Hematopoietic multipotent progenitor cell treated with erythropoietin and hydrocortisone succinate and interleukin-3 and kit ligand, for 6 days (in vitro differentiated cells): ENCODE measurements at regions not wholly inside any gene's neighbourhood (a gene's known extent, or its start where the extent isn't known, plus 50 kb on each side); places are given as distances from the start of the nearest gene placed in this dataset.
"Not testable (repeated sequence)": the region's sequence is repeated elsewhere in the genome, so short reads cannot be mapped to it uniquely, and the experiment has no call there.

Experiments
- DNase-seq: peaks from one replicate; pipeline ENCODE4 v3.0.0-alpha.2; 2015

DNA sequence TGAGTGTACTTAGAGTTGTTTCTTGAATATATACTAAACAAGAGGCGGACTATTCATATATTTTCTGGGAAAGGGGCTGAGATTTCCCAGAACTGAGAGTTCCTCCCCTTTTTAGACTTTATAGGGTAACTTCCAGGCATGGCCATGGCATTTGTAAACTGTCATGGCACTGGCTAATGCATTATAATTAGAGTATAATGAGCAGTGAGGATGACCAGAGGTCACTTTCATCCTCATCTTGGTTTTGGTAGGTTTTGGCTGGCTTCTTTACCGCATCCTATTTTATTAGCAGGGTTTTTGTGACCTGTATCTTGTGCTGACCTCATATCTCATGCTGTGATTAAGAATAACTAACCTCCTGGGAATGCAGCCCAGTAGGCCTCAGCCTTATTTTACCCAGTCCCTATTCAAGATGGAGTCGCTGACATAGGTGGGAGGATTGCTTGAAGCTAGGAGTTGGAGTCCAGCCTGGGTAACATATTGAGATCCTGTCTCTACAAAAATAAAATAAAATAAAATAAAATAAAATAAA lies 91.4 kb downstream of the MOBP start:
- DNase-seq = no peak

DNA sequence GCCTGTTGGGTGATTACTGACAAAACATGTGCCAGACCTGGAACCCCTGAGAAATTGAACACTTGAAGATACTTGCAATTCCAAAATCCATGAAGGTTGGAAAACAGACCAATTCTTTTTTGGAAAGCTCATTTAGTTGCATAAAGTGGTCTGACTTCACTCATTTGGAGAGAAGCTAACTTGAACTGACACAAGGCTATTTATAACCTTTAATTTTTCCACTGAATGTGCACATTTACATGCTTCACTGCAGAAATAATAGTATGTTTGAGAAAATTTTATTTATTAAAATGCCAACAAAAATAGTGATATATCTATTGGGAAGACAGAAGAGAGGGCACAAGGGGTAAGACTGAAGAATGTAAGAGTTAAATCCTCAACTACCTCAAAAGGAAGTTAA lies 92.1 kb downstream of the MOBP start:
- no peak for DNase-seq

DNA sequence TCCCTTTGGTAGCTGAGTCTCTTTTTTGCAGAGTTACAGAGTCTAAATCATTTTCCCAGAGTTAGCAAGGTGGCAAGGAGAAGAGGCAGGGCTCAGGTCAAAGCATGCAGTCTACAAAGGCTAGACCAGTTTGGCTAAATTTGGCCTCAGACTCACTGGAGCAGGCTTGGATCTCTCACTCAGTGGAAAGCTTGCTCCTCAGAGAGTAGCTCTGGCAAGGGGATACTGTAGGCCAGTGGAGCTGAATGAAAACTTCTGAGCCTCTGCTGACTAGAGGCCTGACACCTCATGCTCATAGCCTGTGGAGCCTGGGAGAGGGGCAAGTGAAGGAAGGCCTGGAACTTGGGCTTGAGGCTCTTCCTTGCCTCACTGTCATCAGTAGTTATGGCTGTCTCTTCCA lies 101.0 kb downstream of the MOBP start:
- no peak for DNase-seq

DNA sequence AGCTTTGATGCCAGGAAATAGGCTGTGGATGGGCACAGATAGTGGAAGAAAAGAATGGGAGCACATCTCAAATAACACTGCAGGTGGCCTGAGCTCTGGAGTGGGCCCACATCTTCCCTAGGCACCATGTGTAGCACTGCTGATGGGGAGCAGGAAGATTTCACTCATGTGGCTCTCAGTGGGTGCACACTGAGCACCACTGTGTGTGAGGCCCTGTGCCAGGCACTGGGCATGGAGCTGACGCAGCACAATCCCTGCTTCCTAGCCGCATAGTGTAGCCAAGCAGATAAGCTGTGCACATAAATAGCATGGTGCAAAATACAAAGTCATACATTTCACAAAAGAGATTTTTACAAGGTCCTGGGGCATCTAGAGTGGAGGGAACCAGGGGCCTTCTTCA lies 101.6 kb downstream of the MOBP start:
- no peak for DNase-seq

DNA sequence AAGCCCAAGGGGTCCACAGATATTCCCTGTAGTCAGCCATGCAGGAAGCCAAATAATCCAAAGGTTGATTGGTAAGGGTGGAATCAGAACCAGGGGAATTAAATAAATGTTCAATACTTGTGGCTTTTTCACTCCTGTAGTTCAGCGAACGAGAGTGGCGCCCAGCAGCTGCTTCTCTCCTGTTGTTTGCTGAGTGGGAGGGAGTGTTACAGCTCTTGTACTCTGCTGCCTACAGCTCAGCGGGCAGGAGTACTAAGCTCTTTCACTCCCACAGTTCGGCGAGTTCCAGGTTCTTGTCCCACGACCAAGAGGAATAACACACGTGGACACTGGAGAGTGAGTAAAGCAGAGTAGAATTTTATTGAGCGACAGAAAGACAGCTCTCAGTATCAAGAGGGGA lies 105.9 kb downstream of the MOBP start:
- DNase-seq = no peak

DNA sequence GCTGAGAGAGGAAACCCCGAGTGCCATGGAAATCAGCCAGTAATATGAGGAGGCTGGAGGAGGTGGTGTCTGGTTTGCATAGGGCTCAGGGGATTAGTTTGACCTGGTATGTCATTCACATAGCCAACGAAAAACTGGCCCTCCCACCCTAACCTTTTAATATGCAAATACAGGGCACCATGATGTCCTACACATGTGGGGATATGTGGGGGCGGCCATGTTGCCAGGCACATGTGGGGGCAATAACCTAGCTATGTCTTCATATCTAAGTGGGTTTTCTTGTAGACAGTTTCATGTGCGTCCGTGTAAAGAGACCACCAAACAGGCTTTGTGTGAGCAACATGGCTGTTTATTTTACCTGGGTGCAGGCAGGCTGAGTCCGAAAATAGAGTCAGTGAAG lies 110.1 kb downstream of the MOBP start:
- DNase-seq = no peak

DNA sequence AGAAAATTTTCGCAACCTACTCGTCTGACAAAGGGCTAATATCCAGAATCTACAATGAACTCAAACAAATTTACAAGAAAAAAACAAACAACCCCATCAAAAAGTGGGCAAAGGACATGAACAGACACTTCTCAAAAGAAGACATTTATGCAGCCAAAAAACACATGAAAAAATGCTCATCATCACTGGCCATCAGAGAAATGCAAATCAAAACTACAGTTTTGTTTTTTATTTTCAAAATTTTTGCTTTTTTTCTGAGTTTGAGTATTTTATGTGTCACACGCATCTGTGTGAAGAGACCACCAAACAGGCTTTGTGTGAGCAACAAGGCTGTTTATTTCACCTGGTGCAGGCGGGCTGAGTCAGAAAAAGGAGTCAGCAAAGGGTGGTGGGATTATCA lies 118.7 kb downstream of the MOBP start:
- not testable (repeated sequence) for DNase-seq

DNA sequence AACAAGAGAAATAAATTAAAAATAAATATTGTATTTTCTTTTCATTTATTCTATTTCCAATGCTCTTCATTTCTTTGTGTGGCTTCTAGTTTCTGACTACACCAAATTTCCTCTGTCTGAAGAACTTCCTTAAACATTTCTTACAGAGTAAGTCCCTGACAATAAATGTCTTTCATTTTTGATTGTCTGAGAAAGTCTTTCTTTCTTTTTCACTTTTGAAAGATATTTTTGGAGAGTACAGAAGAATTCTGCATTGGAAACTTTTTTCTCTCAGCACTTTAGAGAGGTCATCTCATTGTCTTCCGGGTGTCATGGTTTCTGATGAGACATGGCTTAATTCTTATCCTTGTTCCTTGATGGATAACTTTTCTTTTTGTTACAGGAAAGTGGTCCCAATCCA lies 119.6 kb downstream of the MOBP start:
- DNase-seq = no peak

DNA sequence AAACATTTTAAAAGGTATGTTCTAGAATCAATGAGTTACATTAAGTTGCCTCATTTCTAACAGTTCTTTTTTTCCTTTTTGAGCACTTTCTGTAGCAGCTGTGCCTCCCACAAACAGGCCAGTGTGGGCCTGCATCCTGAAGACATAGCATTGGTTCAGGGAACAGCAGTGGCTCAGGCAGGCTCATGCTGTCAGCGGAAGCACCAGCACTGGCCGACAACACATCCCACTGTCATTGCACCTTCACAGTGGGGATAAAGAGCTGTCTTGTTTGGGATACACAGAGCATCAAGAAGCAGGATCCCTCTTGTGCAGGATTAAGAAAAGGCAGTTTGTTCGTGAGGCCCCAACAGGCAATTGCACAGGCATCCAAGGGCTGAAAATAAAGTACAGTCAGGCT lies 123.3 kb downstream of the MOBP start:
- DNase-seq = no peak

DNA sequence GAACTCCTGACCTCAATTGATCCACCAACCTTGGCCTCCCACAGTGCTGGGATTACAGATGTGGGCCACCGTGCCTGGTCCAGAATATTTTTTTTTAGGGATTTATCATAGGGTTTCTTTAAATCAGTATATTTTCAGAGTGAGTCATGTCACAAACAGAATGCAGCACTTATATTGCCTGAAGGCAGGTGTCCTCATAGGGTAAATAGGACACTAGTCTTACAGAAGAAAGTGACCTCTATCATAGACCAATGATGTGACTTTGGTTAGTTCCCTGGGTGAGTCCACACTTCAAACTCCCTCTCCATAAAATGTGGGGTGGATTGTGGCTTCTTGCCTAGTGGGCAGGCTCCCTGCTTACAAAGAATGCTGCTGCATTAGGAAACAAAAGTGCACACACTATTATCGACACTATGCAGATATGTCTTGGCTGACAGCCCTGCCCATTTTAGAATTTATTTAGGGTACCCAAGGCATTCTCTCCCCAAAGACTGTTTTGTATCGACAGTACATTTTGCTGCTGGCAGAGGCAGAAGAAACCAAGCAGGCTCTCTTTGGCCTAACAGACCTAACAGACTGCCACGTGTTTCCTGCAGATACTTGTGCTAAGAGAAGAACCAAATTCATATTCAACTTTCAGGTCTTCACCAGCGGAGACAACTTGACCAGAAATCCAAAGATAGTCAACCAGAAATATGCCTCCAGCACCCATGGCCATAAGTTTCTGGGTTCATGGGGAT lies 125.0 kb downstream of the MOBP start:
- peak; percentile 80 for DNase-seq

DNA sequence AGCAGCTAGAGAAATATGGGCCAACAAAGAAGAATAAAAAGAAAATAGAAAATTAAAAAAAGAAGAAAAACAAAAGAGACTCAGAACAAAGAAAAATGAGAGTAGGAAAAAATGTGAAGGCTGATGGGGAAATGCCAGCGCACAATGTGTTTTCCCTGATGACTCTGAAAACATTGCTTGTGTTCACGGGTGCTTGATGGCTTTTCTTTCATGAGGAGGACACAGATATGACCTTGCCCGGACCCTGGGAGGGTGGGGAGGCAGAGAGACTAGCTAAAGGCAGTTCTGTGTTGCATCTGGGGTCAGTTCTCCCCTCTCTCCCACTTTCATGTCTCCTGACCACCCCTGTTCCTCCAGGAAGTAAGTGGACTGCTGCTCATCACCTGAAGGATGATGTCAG lies 125.9 kb downstream of the MOBP start:
- DNase-seq = no peak

DNA sequence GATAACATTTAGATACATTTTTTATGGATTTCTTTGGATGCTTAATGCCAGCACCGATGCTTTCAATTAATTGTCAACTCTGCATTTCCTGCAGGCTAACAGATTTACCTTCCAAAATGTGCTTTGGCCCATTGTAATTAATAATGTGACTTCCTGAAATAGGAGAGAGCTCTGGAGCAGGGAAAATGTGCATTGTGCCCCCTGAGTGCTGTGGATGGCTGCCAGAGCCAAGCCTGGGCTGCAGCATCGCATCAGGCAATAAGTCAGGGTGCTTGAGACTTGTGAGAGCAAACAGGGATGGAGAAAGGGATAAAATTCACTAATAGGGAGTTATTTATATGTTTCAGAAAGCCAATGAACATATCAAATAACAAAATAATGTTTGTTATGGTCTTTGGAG lies 133.8 kb downstream of the MOBP start:
- no peak for DNase-seq

DNA sequence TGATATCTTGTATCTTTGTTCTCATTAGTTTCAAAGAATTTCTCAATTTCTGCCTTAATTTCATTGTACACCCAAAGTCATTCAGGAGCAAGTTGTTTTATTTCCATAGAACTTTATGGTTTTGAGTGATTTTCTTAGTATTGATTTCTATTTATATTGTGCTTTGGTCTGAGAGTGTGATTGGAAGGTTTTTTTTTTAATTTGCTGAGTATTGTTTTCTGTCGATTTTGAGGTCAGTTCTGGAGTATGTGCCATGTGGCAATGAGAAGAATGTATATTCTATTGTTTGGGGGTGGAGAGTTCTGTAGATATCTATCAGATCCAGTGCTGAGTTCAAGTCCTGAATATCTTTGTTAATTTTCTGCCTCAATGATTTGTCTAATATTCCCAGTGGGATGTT lies 138.4 kb downstream of the MOBP start:
- no peak for DNase-seq

DNA sequence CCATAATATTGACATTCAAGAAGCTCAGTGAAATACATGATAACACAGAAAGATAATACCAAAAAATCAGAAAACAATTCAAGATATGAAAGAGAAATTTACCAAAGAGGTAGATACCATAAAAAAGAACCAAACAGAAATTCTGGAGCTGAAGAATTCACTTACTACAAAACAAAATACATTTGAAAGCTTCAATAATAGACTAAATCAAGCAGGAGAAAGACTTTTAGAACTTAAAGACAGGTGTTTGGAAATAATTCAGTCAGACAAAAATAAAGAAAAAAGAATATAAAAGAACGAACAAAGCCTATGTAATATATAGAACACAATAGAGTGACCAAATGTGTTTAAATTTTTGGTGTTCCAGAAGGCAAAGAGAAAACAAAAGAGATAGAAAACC lies 158.7 kb downstream of the MOBP start:
- no peak for DNase-seq

DNA sequence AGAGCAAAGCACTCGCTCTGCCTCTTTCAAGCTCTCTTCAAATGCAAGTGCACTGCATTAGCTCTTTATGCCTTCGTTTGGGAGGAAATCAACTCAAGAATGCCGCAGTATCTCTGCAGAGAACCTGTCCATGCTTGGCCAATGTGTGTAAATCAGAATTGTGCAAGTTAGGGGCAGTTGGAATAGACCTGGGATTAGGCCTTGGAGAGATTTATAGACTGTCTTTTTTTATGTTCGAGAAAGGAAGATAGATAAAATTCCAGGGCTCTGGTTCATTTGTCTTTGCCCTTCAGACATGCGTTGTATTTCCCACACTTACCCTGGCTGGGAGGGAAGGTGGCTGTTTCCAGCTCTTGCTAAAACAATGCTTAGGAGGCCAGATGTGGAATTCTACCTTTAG lies 163.7 kb downstream of the MOBP start:
- no peak for DNase-seq

DNA sequence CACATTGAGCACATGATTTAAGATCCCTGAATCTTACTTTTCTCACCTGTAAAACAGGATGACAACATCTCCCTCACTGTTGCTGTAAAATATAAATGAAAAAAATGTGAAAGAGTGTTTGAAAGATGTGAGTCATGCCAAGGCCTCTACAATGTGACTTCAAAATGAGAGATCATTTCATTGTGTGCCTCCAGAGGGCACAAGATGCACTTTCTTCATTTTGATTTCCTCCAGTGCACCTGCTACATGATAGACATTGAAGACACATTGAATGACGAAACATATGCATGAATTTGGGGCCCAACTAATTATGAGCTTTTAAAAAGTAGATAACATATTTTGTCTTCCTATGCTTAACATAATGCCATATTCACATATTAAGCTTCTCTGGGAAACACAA lies 170.3 kb downstream of the MOBP start:
- DNase-seq = peak; percentile 86

DNA sequence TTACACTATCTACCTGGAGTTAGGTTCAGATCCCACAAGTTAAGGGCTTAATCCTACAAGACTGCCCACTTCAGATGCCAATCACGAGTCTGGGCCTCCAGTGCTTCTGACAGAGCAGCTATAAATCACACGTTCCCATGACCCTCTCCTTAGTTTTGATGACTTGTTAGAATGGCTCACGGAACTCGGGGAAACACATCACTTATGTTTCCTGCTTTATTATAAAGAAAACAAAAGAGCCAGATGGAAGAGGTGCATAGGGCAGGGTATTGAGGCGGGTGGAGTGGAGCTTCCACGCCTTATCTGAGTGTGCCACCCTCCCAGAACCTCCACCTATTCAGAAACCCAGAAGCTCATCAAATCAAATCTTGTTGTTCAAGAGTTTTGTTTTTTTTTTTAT lies 170.8 kb downstream of the MOBP start:
- DNase-seq = peak; percentile 82

DNA sequence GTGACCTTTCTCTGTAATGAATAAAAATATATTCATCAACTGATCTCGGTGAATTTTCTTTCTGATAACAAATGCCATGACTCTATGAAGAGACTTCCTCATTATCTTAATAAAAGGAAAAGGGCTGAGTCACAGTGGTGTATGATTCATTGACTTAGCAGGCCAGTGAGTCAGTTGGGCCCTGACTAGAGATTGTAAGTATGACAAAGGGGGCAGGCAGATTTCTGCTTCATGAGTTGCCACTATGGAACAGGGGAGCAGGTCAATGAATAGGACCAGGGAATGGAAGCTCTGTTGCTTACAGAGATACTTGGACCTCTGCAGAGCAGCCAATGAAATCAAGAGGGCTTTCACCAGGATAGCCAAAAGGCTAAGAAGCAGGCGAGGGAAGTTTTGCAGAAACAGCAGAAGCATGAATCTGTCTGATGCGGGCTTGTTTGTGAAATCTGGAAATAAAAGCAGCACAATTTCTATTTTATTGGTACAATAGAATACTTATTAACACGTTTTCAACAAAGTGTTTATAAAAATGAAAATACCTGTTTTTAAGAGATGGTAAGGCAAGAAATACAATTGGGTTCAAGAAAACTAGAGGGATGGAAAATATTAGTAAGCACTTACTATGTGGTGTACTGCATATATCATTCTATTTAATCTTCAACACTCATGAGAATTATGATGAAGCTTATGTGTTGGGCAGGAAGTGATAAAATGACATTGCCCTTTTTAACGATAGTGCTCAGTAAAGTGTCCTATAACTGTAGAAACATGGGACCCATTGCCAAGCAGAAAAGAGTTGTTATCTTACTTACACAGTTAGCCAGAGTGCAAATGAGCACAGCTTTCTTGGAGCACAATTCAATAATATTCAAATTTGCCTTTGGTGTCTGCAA lies 169.8 kb upstream of the MYRIP start:
- DNase-seq = peak; percentile 99

DNA sequence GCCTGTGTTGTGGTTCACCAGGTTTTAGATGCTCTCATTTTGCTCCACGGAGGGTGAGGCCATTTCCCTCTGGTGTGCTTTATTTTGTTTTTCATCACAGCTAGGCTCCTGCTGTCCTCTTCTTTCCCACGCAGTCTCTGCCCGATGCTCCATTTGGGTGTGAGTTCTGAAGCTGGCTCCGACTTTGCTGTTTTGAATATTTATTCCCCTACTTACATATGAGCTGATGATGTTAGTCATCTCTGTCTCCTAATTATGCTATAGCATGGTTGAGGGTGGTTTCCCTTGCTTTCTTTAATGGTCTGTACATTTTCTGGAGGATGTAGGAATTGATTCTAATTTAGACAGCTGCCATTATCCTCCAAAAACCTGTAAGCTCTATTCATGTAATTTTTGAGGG lies 168.1 kb upstream of the MYRIP start:
- DNase-seq = no peak

DNA sequence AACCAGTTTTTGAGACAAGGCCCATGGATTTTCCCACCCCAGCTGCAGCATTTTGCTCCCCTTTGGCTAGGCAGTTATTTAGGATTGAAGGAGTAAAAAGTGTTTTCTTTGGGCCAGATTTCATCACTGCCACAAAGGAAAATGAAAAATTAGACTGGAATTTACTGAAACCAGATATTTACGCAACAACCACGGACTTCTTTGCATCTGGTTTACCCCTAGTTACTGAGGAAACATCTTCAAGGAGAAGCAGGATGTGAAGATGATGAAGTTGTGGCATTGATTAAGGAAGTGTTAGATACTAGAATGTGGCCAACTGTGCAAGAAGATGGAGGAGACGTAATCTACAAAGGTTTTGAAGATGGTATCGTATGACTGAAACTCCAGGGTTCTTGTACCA lies 165.2 kb upstream of the MYRIP start:
- no peak for DNase-seq

DNA sequence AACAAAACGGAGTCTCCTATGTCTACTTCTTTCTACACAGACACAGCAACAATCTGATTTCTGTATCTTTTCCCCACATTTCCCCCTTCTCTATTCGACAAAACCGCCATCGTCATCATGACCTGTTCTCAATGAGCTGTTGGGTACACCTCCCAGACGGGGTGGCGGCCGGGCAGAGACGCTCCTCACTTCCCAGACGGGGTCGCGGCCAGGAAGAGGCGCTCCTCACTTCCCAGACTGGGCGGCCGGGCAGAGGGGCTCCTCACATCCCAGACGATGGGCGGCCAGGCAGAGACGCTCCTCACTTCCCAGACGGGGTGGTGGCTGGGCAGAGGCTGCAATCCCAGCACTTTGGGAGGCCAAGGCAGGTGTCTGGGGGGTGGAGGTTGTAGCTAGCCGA lies 158.2 kb upstream of the MYRIP start:
- DNase-seq = not testable (repeated sequence)

DNA sequence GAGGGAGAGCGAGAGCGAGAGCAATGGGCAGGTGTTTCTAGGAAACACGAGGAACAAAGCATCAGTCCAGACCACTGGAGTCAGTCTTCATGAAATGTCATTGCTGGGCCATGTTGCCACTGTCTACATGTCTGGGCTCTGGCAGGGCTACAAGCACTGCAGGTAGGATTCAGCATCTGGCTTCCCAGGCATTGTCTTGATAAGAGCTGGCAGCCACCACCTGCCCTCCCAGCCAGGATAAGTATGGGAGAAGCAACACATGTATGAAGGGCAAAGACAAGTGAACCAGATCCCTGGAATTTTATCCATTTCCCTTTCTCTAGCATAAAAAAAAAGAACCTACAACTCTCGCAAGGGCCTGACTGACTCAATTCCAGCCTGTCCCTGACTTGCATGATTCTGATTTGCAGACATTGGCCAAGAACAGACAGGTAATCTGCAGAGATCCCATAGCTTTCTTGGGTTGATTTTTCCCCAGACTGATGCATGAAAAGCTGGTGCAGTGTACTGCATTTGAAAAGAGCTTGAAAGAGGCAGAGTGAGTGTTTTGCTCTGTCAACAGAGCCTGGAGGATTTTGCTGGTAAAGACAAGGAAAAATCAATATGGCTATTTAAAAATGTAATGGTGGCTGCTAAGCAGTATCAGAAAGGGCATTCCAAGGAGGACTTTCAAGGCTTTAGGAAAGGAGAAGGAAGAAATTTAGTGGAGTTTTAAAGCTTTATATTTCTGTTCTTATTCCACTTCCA lies 157.2 kb upstream of the MYRIP start:
- no peak for DNase-seq

DNA sequence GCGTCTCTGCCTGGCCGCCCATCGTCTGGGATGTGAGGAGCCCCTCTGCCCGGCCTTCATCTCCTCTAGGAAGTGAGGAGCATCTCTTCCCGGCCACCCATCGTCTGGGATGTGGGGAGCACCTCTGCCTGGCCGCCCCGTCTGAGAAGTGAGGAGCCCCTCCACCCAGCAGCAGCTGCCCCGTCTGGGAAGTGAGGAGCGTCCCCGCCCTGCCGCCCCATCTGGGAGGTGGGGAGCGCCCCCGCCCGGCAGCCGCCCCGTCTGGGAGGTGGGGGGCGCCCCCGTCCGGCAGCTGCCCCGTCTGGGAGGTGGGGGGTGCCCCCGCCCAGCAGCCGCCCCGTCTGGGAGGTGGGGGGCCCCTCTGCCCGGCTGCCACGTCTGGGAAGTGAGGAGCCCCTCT lies 153.7 kb upstream of the MYRIP start:
- DNase-seq = not testable (repeated sequence)

DNA sequence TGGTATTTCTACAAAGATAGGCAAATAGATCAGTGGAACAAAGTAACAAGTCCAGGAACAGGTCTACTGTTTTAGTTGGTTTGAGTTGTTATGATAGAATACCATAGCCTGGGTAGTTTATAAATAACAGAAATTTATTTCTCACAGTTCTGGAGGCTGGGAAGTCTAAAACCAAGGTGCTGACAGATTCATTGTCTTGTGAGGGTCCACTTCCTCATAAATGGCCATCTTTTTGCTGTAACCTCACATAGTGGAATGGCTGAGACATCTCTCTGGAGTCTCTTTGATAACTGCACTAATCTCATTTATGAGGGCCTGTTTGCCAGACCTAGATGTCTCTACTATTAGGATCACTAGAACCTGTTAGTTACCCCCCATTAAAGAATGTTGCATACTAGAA lies 152.3 kb upstream of the MYRIP start:
- no peak for DNase-seq
